BE2C (cell line): ENCODE measurements at regions not wholly inside any gene's neighbourhood (a gene's known extent, or its start where the extent isn't known, plus 50 kb on each side); places are given as distances from the start of the nearest gene placed in this dataset.
"Not testable (repeated sequence)": the region's sequence is repeated elsewhere in the genome, so short reads cannot be mapped to it uniquely, and the experiment has no call there.

Experiments used
- DNase-seq: peaks from one replicate; pipeline ENCODE4 v3.0.0-alpha.2; 2020
- H3K27me3 ChIP-seq: fragments of 250-450 bp; sonication (Bioruptor Pico); 2 replicates; pipeline ENCODE4 v1.5.1; 2020; ENCODE audit warnings: mild to moderate bottlenecking
- H3K36me3 ChIP-seq: fragments of 250-450 bp; sonication (Bioruptor Pico); 2 replicates; pipeline ENCODE4 v1.5.1; 2020; ENCODE audit warnings: mild to moderate bottlenecking
- H3K4me1 ChIP-seq: fragments of 250-450 bp; sonication (Bioruptor Pico); 2 replicates; pipeline ENCODE4 v1.5.1; 2020
- H3K4me3 ChIP-seq: 2 replicates; pipeline ENCODE4 v1.5.1; 2011; ENCODE audit warnings: low read depth, low read length
- H3K9me3 ChIP-seq: fragments of 250-450 bp; sonication (Bioruptor Pico); 2 replicates; pipeline ENCODE4 v1.5.1; 2020
- TF ChIP-seq, protein P1 (sequence below): IDR thresholded peaks from 2 replicates; pipeline ENCODE4 v1.5.1; 2012; ENCODE audit warnings: mild to moderate bottlenecking, low read depth, low read length

DNA sequence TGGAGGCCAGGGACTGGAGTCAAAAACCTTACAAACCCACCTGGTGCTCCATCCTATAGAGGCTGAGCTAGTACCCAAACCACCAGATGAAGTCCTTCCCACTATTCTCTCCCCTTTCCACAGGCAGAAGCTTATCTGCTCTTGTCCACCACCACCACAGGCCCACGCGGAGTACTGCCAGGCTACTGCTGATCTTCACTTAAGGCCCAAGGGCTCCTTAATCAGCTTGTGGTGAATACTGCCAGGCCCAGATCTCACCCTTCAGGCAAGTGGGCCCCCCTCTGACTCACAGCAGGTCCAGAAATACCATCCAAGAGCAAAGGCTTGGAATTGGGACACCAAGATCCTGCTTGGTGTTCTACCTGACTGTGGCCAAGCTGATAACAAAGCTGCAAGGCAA is 598.1 kb upstream of the CBLB start:
- H3K27me3 ChIP-seq = no peaks in the 10 kb centered on the region

DNA sequence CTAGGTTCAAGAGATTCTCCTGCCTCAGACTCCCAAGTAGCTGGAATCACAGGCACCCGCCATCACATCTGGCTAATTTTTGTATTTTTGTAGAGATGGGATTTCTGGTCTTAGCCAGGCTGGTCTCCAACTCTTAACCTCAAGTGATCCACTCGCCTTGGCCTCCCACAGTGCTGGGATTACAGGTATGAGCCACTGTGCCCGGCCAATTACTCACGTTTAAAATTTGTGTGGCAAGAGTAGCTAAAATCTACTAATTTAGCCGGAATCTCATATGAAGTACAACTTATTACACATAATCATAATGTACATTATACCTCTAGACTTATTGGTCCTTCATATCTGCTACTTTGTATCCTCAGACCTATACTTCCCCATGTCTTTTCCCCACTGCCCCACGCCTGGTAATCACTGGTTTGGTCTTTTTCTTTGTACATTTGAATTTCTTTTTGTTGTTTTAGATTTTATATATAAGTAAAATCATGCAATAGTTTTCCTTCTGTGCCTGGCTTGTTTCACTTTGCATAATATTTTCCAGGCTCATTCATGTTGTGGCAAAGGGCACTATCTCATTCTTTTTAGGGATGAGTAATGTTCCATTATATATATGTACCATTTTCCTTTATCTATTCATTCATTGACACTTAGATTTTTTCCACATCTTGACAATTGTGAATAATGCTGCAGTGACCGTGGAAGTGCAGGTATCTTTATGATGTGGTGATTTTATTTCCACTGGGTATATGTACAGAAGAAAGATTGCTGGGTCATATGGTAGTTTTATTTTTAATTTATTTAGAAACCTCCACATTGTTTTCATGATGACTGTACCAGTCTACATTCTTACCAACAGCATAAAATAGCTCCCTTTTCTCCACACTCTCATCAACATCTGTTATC is 605.0 kb upstream of the CBLB start:
- Histone ChIP-seq H3K4me3 (no peak overlapping the region), H3K36me3 (no peaks in the 10 kb centered on the region), H3K9me3 (no peaks in the 10 kb centered on the region; the same call in 1 of the 2 replicates), H3K4me1 (no peaks in the 10 kb centered on the region), H3K27me3 (no peaks in the 10 kb centered on the region)
- TF ChIP-seq, protein P1, sequence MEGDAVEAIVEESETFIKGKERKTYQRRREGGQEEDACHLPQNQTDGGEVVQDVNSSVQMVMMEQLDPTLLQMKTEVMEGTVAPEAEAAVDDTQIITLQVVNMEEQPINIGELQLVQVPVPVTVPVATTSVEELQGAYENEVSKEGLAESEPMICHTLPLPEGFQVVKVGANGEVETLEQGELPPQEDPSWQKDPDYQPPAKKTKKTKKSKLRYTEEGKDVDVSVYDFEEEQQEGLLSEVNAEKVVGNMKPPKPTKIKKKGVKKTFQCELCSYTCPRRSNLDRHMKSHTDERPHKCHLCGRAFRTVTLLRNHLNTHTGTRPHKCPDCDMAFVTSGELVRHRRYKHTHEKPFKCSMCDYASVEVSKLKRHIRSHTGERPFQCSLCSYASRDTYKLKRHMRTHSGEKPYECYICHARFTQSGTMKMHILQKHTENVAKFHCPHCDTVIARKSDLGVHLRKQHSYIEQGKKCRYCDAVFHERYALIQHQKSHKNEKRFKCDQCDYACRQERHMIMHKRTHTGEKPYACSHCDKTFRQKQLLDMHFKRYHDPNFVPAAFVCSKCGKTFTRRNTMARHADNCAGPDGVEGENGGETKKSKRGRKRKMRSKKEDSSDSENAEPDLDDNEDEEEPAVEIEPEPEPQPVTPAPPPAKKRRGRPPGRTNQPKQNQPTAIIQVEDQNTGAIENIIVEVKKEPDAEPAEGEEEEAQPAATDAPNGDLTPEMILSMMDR = no peak
- DNase-seq = no peak

More for the DNA sequence above, 598.1 kb upstream of the CBLB start:
- no peak overlapping the region for H3K4me3 ChIP-seq
- TF ChIP-seq, protein P1 = no peak
- H3K9me3 ChIP-seq = no peaks in the 10 kb centered on the region; the same call in 1 of the 2 replicates
- no peaks in the 10 kb centered on the region for H3K36me3 ChIP-seq
- no peak for DNase-seq
- no peaks in the 10 kb centered on the region for H3K4me1 ChIP-seq

DNA sequence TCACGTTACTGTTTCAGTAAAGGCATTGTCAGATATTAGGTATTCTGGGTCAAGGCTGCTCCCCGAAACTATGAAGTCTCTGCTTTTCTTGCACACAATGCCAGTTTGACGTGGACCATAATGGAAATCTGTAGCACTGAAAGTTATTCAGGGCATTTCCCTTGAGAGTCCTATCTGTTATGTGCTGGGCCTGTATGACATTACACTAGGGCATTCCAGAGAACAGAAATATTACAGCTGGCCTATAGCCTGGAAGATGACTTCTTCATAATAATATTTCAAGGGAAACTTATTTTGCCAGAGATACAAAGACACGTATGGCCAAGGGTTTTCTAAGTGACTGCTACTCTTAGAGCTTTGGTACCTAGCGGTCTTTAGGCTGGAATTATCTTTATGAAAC is 613.6 kb upstream of the CBLB start:
- Histone ChIP-seq H3K27me3 (no peaks in the 10 kb centered on the region), H3K9me3 (no peaks in the 10 kb centered on the region), H3K4me1 (peaks cover 7% of the 10 kb centered on the region), H3K36me3 (no peaks in the 10 kb centered on the region), H3K4me3 (no peak overlapping the region)
- no peak for DNase-seq
- TF ChIP-seq, protein P1 = no peak

DNA sequence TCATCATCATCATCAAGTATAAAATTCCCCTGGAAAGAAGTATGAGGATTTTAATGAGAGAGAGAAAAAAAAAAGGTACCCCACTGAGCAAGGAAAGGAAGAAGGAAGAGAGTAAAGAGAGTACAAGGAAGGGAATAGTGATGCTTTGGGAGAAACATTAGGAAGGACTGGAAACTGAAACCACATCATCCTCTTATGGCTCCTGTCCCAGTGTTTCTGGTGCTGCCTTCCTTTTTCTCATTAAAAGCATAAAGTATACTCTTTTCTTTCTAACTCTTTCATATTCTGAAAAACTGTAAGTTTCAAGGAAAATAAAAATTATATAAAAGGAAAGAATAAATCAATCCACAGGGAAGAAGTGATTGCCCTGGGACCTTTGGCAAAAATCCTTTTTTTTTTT is 616.4 kb upstream of the CBLB start:
- TF ChIP-seq, protein P1 = no peak
- no peaks in the 10 kb centered on the region for H3K27me3 ChIP-seq
- H3K4me1 ChIP-seq = peaks cover 7% of the 10 kb centered on the region
- DNase-seq = no peak
- H3K4me3 ChIP-seq = no peak overlapping the region
- no peaks in the 10 kb centered on the region for H3K36me3 ChIP-seq
- H3K9me3 ChIP-seq = no peaks in the 10 kb centered on the region

DNA sequence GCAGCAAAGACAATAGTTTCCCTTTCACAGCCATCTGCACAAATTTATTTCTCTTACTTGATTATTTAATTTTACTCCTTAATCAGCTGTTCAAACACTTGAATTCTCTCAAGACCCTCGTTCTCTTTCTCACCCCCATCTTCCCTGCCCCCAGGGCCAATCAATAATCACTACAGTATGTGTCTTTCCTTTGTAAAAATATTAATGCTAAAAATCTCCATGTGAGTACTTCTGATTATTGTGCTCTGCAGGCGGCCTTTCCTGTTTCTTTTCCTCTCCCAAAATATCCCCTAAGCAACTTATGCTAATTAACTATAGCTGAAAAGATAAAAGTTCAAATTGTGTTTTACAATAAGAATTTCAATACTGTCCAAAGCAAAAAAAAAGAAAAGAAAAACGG is 617.0 kb upstream of the CBLB start:
- TF ChIP-seq, protein P1 = no peak
- no peak for DNase-seq
- Histone ChIP-seq H3K9me3 (no peaks in the 10 kb centered on the region), H3K36me3 (no peaks in the 10 kb centered on the region), H3K27me3 (no peaks in the 10 kb centered on the region), H3K4me1 (peaks cover 7% of the 10 kb centered on the region), H3K4me3 (no peak overlapping the region)

DNA sequence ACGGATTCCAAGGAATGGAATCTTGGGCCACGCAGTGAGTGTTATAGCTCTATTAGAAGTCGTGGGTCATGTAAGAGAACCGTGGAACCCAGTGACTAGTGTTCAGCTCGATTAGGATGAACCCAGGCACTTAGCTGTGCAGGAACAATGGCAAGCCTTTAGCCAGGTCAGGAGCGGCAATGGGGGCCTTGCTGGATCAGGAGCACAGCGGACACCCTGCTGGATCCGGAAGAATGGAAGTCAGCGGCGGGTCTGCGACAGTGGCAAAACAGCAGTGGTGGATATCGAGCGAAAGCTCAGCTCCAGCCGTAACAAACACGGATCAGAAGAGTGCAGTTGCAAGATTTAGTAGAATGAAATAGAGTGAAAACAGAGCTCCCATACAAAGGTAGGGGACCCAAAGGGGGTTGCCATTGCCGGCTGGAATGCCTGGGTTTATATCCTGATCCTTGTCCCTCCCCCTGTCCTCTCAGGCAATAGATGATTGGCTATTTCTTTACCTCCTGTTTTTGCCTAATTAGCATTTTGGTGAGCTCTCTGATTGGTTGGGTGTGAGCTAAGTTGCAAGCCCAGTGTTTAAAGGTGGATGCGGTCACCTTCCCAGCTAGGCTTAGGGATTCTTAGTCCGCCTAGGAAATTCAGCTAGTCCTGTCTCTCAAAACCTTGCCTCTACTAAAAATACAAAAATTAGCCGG is 618.3 kb upstream of the CBLB start:
- not testable (repeated sequence) for H3K4me3 ChIP-seq, H3K36me3 ChIP-seq, H3K27me3 ChIP-seq, DNase-seq, H3K4me1 ChIP-seq, H3K9me3 ChIP-seq
